ENCODE measurements at regions not wholly inside any gene's neighbourhood (a gene's known extent, or its start where the extent isn't known, plus 50 kb on each side); places are given as distances from the start of the nearest gene placed in this dataset.
A peak's percentile ranks its signal among the peaks of the same experiment; 100 is the strongest.

DNA sequence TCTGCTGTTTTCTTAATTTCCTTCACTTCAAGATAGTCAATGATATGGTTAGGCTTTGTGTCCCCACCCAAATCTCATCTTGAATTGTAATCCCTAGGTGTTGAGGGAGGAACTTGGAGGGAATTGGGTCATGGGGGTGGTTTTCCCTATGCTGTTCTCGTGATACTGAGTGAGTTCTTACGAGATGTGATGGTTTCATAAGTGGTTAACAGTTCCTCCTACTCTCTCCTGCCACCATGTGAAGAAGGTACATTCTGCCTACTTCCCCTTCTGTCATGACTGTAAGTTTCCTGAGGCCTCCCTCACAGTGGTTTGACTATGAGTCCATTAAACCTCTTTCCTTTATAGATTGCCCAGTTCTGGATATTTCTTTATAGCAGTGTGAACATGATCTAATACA is 74.0 kb upstream of the SAMSN1 start:
- TF ChIP-seq POLR2A (IDR thresholded peaks at IDR 0.05; ENCODE audit: extremely low read depth, insufficient read length) (no peak), MAX (IDR thresholded peaks at IDR 0.05; ENCODE audit: low read depth, low read length) (no peak), MYC (IDR thresholded peaks at IDR 0.05; ENCODE audit: low read depth, low read length) (no peak)
- TF ChIP-seq, protein P1, sequence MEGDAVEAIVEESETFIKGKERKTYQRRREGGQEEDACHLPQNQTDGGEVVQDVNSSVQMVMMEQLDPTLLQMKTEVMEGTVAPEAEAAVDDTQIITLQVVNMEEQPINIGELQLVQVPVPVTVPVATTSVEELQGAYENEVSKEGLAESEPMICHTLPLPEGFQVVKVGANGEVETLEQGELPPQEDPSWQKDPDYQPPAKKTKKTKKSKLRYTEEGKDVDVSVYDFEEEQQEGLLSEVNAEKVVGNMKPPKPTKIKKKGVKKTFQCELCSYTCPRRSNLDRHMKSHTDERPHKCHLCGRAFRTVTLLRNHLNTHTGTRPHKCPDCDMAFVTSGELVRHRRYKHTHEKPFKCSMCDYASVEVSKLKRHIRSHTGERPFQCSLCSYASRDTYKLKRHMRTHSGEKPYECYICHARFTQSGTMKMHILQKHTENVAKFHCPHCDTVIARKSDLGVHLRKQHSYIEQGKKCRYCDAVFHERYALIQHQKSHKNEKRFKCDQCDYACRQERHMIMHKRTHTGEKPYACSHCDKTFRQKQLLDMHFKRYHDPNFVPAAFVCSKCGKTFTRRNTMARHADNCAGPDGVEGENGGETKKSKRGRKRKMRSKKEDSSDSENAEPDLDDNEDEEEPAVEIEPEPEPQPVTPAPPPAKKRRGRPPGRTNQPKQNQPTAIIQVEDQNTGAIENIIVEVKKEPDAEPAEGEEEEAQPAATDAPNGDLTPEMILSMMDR (IDR thresholded peaks at IDR 0.05; ENCODE audit: low read depth, low read length), result no peak
- H3K4me3 ChIP-seq (ENCODE audit: low read depth, low read length), result no peak overlapping the region
- DNase-seq (ENCODE audit: low read depth), result peak; percentile 35

DNA sequence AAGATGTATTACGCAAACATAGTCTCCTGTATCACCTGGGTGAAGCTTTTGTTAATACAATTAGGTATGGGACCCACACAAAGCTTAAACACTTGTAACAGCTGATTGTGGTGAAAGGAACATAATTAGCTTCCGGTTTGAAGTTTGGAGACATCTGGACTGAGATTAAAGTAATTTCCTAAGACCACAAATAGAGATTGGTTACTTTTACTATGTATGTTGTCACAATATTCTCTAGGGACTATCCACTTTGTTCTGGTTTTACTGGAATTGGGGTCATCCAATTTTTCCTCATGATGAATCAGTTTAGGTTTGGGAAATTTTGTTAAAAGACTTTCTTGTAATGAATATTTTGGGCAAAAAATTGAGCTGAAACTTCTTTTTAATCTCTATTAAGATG is 71.8 kb upstream of the SAMSN1 start:
- no peak overlapping the region for H3K4me3 ChIP-seq (ENCODE audit: low read depth, low read length)
- TF ChIP-seq MYC (IDR thresholded peaks at IDR 0.05; ENCODE audit: low read depth, low read length) (no peak), MAX (IDR thresholded peaks at IDR 0.05; ENCODE audit: low read depth, low read length) (no peak), POLR2A (IDR thresholded peaks at IDR 0.05; ENCODE audit: extremely low read depth, insufficient read length) (no peak)
- TF ChIP-seq, protein P1 (IDR thresholded peaks at IDR 0.05; ENCODE audit: low read depth, low read length), result no peak
- no peak for DNase-seq (ENCODE audit: low read depth)

DNA sequence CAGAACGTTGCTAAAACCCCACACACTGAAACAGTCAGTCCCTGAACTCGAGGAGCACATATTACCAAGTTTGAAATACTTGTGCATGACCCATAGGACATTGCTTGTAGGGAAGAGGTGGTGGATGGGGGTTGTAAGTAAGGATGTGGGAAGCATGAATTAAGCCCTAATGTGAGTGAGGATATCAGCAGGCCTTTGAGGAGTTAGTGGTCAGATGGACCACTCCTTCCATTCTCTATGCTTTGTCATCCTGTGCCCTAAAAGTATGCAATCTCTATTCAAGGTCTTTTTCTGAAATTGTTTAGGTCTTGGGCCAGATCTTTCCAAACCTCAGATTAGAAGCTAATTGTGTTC is 70.9 kb upstream of the SAMSN1 start:
- H3K4me3 ChIP-seq (ENCODE audit: low read depth, low read length), result no peak overlapping the region
- no peak for DNase-seq (ENCODE audit: low read depth)
- TF ChIP-seq, protein P1 (IDR thresholded peaks at IDR 0.05; ENCODE audit: low read depth, low read length), result no peak
- TF ChIP-seq MAX (IDR thresholded peaks at IDR 0.05; ENCODE audit: low read depth, low read length), result no peak
- TF ChIP-seq MYC (IDR thresholded peaks at IDR 0.05; ENCODE audit: low read depth, low read length), result no peak
- no peak for TF ChIP-seq POLR2A (IDR thresholded peaks at IDR 0.05; ENCODE audit: extremely low read depth, insufficient read length)

GRCh38 chr21:14616380-14617039 is 70.4 kb upstream of the SAMSN1 start:
- H3K4me3 ChIP-seq (ENCODE audit: low read depth, low read length), result no peak overlapping the region
- TF ChIP-seq MAX (IDR thresholded peaks at IDR 0.05; ENCODE audit: low read depth, low read length), result no peak
- TF ChIP-seq POLR2A (IDR thresholded peaks at IDR 0.05; ENCODE audit: extremely low read depth, insufficient read length), result no peak
- no peak for TF ChIP-seq MYC (IDR thresholded peaks at IDR 0.05; ENCODE audit: low read depth, low read length)
- TF ChIP-seq, protein P1 (IDR thresholded peaks at IDR 0.05; ENCODE audit: low read depth, low read length), result no peak
- no peak for DNase-seq (ENCODE audit: low read depth)

DNA sequence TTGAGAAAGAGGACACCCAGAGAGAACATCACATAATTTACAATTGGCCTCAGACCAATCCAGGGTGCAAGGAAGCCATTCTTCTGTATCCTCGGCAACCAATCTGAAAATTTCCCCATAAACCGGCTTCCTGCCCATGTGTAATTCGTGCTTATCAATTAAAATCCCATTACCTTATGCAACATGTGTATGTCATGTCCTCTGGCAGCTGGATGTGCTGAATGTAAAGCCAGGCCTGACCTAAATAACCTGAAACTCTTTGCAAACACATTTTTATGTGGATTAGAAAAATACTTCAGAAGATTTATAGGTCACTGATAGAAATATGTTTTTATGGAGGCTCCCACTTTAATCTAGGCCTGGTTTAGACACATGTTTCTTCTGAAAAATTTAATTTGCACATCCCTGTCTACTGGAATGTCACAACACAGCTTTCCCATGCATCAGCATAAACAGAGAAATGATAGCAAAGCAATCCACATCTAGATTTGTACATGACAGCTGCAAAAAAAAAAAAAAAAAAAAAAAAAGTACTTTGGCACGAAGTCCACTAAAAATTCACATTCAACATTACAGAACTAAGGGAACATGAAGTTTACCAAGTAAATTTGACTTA is 69.4 kb upstream of the SAMSN1 start:
- DNase-seq (ENCODE audit: low read depth), result no peak
- TF ChIP-seq MYC (IDR thresholded peaks at IDR 0.05; ENCODE audit: low read depth, low read length) (no peak), POLR2A (IDR thresholded peaks at IDR 0.05; ENCODE audit: extremely low read depth, insufficient read length) (no peak), MAX (IDR thresholded peaks at IDR 0.05; ENCODE audit: low read depth, low read length) (no peak)
- TF ChIP-seq, protein P1 (IDR thresholded peaks at IDR 0.05; ENCODE audit: low read depth, low read length), result no peak
- H3K4me3 ChIP-seq (ENCODE audit: low read depth, low read length), result no peak overlapping the region
